CD14-positive monocyte (primary cell): ENCODE measurements at regions not wholly inside any gene's neighbourhood (a gene's known extent, or its start where the extent isn't known, plus 50 kb on each side); places are given as distances from the start of the nearest gene placed in this dataset.

Experiments
- DNase-seq, 3 donors: peaks; one replicate each; pipeline ENCODE4 v3.0.0-alpha.2; 2011 to 2022
- H2AFZ ChIP-seq: 2 replicates; pipeline ENCODE4 v1.6.0; 2012; ENCODE audit warnings: mild to moderate bottlenecking, low read depth, low read length, inconsistent platforms; ENCODE audit not compliant: insufficient read depth, poor library complexity, severe bottlenecking
- H3K27ac ChIP-seq, 2 donors: 1 replicate in 1 of 2; 2 replicates in 1 of 2; pipeline ENCODE4 v1.5.1; 2012 to 2013; ENCODE audit warnings: low read length in 2 of 2, control low read depth in 1 of 2, inconsistent platforms in 1 of 2, low read depth in 1 of 2, mild to moderate bottlenecking in 1 of 2
- H3K27me3 ChIP-seq, 2 donors: one replicate each; pipeline versions ENCODE4 v1.6.0 to v1.6.1; 2011 to 2013; ENCODE audit warnings: low read length in 2 of 2; ENCODE audit not compliant: control insufficient read depth in 2 of 2, insufficient read depth in 2 of 2
- H3K36me3 ChIP-seq, 2 donors: replicated peaks in 1 of 2; 1 replicate in 1 of 2; 2 replicates in 1 of 2; pipeline versions ENCODE4 v1.5.1 to v1.6.1; 2012 to 2013; ENCODE audit warnings: low read length in 2 of 2, control low read depth in 1 of 2, inconsistent platforms in 1 of 2, mild to moderate bottlenecking in 1 of 2; ENCODE audit not compliant: insufficient read depth in 2 of 2, control insufficient read depth in 1 of 2
- H3K4me1 ChIP-seq, 2 donors: 1 replicate in 1 of 2; 2 replicates in 1 of 2; pipeline versions ENCODE4 v1.5.1 to v1.6.1; 2012 to 2013; ENCODE audit warnings: low read length in 2 of 2, control low read depth in 1 of 2, inconsistent platforms in 1 of 2, mild to moderate bottlenecking in 1 of 2, moderate library complexity in 1 of 2; ENCODE audit not compliant: insufficient read depth in 2 of 2, control insufficient read depth in 1 of 2
- H3K4me2 ChIP-seq: replicated peaks from 2 replicates; pipeline ENCODE3; 2012; ENCODE audit warnings: low read length, moderate library complexity, mild to moderate bottlenecking; ENCODE audit not compliant: poor library complexity, severe bottlenecking; ENCODE audit errors: extremely low read depth
- H3K4me3 ChIP-seq, 3 experiments: fragments of 200-600 bp in 1 of 3; sonication (generic) in 1 of 3; replicated peaks in 1 of 3; 1 replicate in 2 of 3; 2 replicates in 1 of 3; pipeline ENCODE4 v1.5.1; 2011 to 2013; ENCODE audit warnings: low read length in 3 of 3, mild to moderate bottlenecking in 3 of 3, control low read depth in 2 of 3, low read depth in 2 of 3, inconsistent platforms in 1 of 3, moderate library complexity in 1 of 3
- H3K79me2 ChIP-seq: 2 replicates; pipeline ENCODE4 v1.6.0; 2012; ENCODE audit warnings: mild to moderate bottlenecking, control low read depth, inconsistent platforms, low read length, moderate library complexity; ENCODE audit not compliant: insufficient read depth
- H3K9ac ChIP-seq: 2 replicates; pipeline ENCODE4 v1.6.0; 2017; ENCODE audit warnings: low read length, mild to moderate bottlenecking; ENCODE audit not compliant: insufficient read depth, poor library complexity, severe bottlenecking
- H3K9me3 ChIP-seq, 2 donors: replicated peaks in 1 of 2; 1 replicate in 1 of 2; 2 replicates in 1 of 2; pipeline versions ENCODE4 v1.5.1 to v1.6.1; 2012 to 2013; ENCODE audit warnings: low read length in 2 of 2, control low read depth in 1 of 2; ENCODE audit not compliant: control insufficient read depth in 1 of 2, insufficient read depth in 1 of 2
- H4K20me1 ChIP-seq: 2 replicates; pipeline ENCODE4 v1.6.0; 2012; ENCODE audit warnings: mild to moderate bottlenecking, low read length, control low read depth, moderate library complexity; ENCODE audit not compliant: insufficient read depth
- H3K27ac Mint-ChIP-seq, 7 donors: one replicate each; pipeline ENCODE4 v1.8.0; 2020; ENCODE audit warnings: mild to moderate bottlenecking in 7 of 7, mixed read lengths in 7 of 7, moderate library complexity in 6 of 7, inconsistent platforms in 2 of 7
- H3K27me3 Mint-ChIP-seq, 3 donors: one replicate each; pipeline ENCODE4 v1.8.0; 2021 to 2022; ENCODE audit warnings: low read depth in 3 of 3, mild to moderate bottlenecking in 3 of 3, mixed read lengths in 3 of 3, moderate library complexity in 3 of 3, inconsistent platforms in 1 of 3
- H3K36me3 Mint-ChIP-seq, 2 donors: one replicate each; pipeline ENCODE4 v1.8.0; 2020; ENCODE audit warnings: mixed read lengths in 2 of 2, inconsistent platforms in 1 of 2, mild to moderate bottlenecking in 1 of 2
- H3K4me1 Mint-ChIP-seq: one replicate; pipeline ENCODE4 v1.8.0; 2020; ENCODE audit warnings: mild to moderate bottlenecking, mixed read lengths
- H3K4me3 Mint-ChIP-seq, 2 donors: one replicate each; pipeline ENCODE4 v1.8.0; 2020; ENCODE audit warnings: mild to moderate bottlenecking in 2 of 2, mixed read lengths in 2 of 2, moderate library complexity in 1 of 2
- H3K9me3 Mint-ChIP-seq, 7 donors: one replicate each; pipeline ENCODE4 v1.8.0; 2020 to 2022; ENCODE audit warnings: mixed read lengths in 7 of 7, mild to moderate bottlenecking in 6 of 7, moderate library complexity in 6 of 7, inconsistent platforms in 2 of 7
- CTCF ChIP-seq: fragments of 200-600 bp; IDR thresholded peaks from one replicate; pipeline ENCODE4 v1.8.0; 2022; ENCODE audit warnings: antibody characterized with exemption, mild to moderate bottlenecking
- WGBS: methylation state at CpG from one replicate; pipeline ENCODE4 v1.1.5; 2013; ENCODE audit warnings: missing lambda C conversion rate; ENCODE audit not compliant: insufficient coverage; 5-methylcytosine and 5-hydroxymethylcytosine counted together
- intact Hi-C, 2 donors: fragments of 100-400 bp; cut with micrococcal nuclease; formaldehyde crosslinking; loops; one replicate each; pipeline versions ENCODE4 v1.15.0 to v1.15.1; 2023

- Histone ChIP-seq H3K79me2 (no peaks in the 10 kb centered on the region), H2AFZ (no peak overlapping the region), H3K27ac (no peak overlapping the region), H3K4me1 (no peaks in the 10 kb centered on the region), H3K9ac (no peak overlapping the region), H4K20me1 (no peaks in the 10 kb centered on the region), H3K36me3 (no peaks in the 10 kb centered on the region), H3K27me3 (no peaks in the 10 kb centered on the region), H3K9me3 (no peaks in the 10 kb centered on the region), H3K4me3 (no peak overlapping the region), H3K4me2 (no peak overlapping the region)
- intact Hi-C loops: no loop called here
- Mint-ChIP-seq H3K27ac (no peak overlapping the region), H3K9me3 (no peaks in the 10 kb centered on the region), H3K27me3 (peaks cover 0 to 2% (median 0%) of the 10 kb centered on the region in 3 donors), H3K36me3 (no peaks in the 10 kb centered on the region), H3K4me1 (peaks cover 14% of the 10 kb centered on the region), H3K4me3 (no peak overlapping the region)
- DNase-seq: no peak
- no CpG with 5 or more reads among the region's 2 CpGs for WGBS
- TF ChIP-seq CTCF: no peak
These were observed 238.3 kb downstream of the HACE1 start for GRCh38 chr6:104621396-104621795.

GRCh38 chr6:104617591-104617990, 242.1 kb downstream of the HACE1 start:
- H3K36me3 ChIP-seq: no peaks in the 10 kb centered on the region
- TF ChIP-seq CTCF: no peak
- no peak overlapping the region for H3K27ac ChIP-seq
- no peaks in the 10 kb centered on the region for H4K20me1 ChIP-seq
- H3K9me3 ChIP-seq: no peaks in the 10 kb centered on the region
- no peaks in the 10 kb centered on the region for H3K4me1 ChIP-seq
- no peak overlapping the region for H3K27ac Mint-ChIP-seq
- no peaks in the 10 kb centered on the region for H3K79me2 ChIP-seq
- H3K27me3 Mint-ChIP-seq: no peaks in the 10 kb centered on the region
- no peak for DNase-seq
- 93% methylated on average over 3 of the region's 4 CpGs for WGBS
- H3K4me1 Mint-ChIP-seq: peaks cover 8% of the 10 kb centered on the region
- H3K4me3 Mint-ChIP-seq: no peak overlapping the region
- H3K36me3 Mint-ChIP-seq: no peaks in the 10 kb centered on the region
- H3K9me3 Mint-ChIP-seq: no peaks in the 10 kb centered on the region
- H3K4me3 ChIP-seq: no peak overlapping the region
- intact Hi-C loops: no loop called here
- H3K9ac ChIP-seq: no peak overlapping the region
- no peak overlapping the region for H2AFZ ChIP-seq
- H3K27me3 ChIP-seq: no peaks in the 10 kb centered on the region
- no peak overlapping the region for H3K4me2 ChIP-seq
